ENCODE measurements at regions not wholly inside any gene's neighbourhood (a gene's known extent, or its start where the extent isn't known, plus 50 kb on each side); places are given as distances from the start of the nearest gene placed in this dataset.

GRCh38 chr12:19709889-19710288 is 270.6 kb downstream of the AEBP2 start:
- TF ChIP-seq, protein P1, sequence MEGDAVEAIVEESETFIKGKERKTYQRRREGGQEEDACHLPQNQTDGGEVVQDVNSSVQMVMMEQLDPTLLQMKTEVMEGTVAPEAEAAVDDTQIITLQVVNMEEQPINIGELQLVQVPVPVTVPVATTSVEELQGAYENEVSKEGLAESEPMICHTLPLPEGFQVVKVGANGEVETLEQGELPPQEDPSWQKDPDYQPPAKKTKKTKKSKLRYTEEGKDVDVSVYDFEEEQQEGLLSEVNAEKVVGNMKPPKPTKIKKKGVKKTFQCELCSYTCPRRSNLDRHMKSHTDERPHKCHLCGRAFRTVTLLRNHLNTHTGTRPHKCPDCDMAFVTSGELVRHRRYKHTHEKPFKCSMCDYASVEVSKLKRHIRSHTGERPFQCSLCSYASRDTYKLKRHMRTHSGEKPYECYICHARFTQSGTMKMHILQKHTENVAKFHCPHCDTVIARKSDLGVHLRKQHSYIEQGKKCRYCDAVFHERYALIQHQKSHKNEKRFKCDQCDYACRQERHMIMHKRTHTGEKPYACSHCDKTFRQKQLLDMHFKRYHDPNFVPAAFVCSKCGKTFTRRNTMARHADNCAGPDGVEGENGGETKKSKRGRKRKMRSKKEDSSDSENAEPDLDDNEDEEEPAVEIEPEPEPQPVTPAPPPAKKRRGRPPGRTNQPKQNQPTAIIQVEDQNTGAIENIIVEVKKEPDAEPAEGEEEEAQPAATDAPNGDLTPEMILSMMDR (IDR thresholded peaks at IDR 0.05), result no peak
- no peak for TF ChIP-seq POLR2A (IDR thresholded peaks at IDR 0.05)
